HG03354 (cell line): ENCODE measurements at regions not wholly inside any gene's neighbourhood (a gene's known extent, or its start where the extent isn't known, plus 50 kb on each side); places are given as distances from the start of the nearest gene placed in this dataset.

ENCODE experiments used
- ATAC-seq: cut with Tn5 transposase; IDR thresholded peaks from one replicate; pipeline ENCODE4 v1.9.1; 2021; ENCODE audit warnings: mild to moderate bottlenecking; ENCODE audit not compliant: unreplicated experiment, poor library complexity, severe bottlenecking

DNA sequence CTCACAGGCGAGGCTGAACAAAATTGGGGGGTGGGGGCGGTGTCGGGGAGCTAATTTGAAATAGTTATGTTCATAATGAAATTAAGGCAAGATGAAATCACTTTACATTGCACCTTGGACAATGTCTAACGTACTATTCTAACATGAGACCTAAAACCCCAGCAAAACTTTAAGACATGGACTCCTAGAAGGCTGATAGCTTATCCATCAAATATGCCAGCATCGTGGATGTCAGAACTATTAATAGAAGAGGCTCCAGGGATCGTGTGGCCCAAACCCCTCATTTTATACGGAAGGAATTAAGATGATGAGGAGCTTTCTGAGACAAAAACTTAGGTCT, 279.6 kb downstream of the SOX9 start:
- ATAC-seq, result no peak

DNA sequence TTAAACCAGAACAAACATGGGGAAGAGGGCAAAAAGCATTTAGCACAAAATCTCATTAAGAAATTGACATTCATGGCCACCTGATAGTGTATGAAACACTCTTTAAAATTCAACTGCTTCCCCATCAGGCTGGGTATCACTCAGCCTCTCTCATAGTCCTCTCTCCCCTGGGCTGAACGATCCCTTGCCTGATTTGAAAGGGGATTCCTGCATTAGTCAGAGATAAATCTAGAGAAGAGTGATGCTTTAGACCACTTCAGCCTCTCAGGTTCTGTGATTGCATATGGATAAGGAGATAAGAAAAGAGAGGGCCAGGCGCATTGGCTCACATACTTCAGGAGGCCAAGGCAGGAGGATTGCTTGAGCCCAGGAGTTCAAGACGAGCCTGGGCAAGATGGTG, 280.0 kb downstream of the SOX9 start:
- no peak for ATAC-seq

DNA sequence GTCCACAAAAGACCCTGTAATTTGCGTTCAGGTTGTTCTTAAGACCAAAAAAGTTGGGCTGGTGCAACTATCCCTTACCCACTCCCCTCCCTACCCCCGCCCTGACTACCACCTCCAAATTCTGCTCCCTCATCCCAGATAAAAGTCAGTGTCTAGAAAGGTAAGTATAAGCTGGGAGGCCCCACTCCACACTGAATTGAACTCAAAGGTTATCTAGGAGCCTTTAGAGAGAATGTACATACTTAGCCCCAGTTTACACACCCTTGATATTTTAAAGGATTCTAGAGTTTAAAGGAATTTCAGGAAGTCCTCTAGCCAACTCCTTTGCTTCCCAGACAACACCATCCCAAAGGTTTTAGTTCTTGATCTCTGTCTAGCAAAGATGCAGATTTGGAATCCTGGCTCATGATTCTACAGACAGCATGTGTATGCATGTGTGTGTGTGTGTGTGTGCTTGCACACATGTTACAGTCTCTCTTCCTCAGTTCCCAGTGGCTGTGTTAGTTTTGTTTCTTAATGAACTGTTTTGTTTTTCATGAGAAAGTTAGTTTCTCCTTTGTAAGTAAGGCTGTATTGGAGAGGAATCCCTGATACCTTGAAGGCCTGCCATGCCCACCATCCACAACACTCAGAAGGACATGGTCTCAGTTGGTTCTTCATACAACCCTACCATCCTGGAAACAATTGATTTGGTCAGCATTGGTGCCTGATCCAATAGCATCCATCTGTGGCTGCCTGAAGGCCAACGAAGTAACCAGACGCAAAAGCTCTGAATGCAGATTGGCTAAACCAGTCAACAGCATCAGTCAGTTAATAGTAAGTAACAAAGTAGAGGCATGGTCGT, 281.3 kb downstream of the SOX9 start:
- no peak for ATAC-seq

DNA sequence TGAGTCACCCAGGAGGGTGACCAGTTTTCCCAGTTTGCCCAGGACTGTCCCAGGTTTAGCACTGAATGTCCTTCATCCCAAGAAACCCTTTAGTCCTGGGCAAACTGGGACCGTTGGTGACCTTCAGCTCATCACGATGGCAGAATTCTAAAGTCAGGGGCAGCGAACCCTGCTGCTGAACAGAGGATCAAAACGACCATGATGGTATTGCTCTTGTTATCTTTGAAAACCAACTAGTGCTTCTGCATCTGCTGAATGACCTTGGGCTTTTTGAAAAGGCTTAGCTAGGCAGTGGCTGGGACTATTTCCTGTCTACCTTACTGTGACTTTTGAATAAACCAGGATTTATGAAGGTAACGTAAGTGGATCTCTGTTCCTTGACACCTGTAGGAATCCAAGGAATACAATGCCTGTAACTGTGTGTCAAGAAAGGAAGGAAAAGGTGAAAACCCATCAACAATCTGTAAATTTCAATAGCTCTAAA, 281.9 kb downstream of the SOX9 start:
- no peak for ATAC-seq

DNA sequence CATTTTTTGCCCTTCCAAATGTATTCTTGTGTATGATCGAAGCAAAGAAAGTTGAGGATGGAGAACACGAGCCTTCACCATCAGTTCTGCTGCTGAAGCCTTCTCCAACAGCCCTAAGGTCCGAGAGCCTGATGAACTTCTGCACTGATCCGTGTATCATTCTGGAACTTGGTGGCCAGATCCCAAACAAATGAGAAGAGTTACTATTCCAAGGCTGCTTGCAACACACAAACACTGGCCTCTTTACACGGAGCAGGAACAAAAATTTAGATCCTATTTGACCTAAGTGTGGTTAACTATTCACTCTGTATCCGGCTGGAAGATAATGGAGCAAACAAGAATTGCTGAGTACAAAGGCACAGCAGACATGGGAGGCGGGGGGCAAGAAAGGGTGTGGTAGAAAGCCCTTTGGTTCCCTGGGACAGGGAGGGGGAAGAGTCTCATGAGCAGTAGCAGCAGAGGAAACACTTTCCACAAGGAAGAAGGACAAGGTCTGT, 282.9 kb downstream of the SOX9 start:
- ATAC-seq, result no peak

DNA sequence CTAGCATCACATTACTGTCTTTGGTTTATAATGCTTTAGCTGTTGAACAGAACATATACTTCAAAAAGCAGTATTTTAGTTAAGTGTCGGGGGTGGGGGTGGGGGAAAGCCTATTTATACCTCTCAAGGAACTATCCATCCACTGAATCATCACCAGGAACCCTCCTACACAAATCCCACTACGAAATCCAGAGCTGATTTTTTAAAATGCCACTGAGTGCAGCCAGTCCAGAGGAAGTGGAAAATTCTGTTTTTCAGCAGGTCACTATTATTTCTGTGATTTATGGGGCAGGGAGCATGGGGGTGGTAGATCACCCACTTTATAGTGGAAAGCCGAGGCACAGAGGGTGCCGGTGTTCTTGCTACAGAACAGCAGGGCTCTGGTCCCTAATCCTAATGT, 284.1 kb downstream of the SOX9 start:
- no peak for ATAC-seq

DNA sequence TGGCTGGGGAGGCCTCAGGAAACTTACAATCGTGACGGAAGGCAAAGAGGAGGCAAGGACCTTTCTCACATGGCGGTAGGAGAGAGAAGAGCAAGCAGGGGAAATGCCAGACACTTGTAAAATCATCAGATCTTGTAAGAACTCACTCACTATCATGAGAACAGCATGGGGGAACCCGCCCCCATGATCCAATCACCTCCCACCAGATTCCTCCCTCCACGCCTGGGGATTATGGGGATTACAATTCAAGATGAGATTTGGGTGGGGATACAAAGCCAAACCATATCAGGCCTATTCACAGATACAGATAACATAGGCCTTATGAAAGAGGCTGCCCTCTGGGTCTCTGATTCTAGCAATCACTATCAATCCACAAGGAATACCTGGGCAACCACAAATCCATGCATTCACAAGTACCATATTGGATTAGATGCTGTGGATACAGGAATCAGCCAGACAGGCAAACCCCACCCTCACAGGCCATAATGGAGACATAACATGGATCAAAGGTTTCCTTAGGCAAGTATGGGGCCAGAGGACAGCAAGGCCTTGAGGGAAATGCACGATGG, 284.9 kb downstream of the SOX9 start:
- no peak for ATAC-seq

DNA sequence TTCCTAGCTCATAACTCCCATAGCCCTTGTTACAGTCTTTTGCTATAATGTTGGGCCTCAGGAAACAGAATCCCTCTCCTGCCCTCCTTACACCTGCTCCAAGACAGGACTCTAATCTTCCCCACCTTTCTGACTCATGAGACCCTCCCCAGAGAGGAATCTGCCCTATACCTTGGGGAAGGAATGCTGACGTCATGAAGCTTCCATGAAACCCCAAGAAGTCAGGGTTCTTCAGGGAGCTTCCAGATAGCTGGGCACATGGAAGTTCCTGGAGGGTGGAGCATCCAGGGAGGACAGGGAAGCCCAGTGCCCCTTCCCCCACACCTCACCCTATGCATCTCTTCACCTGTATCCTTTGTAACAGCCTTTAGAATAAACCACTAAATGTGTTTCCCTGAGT, 285.7 kb downstream of the SOX9 start:
- ATAC-seq, result no peak

DNA sequence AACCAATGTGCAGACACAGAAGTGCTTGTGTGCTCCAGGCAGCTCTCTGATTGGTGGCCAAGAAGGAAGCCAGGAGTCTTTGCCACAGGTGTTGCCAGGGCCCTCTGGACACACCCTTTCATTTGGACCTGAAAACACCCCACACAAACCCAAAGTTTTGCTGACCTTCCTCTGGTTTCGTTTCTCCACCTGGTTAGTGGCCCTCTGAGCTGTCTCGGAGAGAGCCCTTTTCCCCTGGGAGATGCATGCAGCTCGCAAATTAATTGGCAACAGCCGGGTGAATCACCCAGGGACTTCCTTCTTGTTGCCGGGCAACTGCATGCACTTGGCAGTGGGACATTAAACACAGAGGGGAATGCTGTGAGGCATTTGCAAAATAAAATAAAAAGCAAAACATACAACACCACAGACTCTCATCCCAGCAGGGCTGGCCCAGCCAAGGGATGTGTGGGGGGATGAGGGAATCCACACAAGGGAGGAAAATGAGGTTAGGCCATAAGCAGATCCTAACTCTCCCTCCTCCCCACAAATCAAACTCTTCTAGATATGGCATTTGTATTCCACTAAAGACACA, 286.6 kb downstream of the SOX9 start:
- ATAC-seq, result peak; percentile 95

DNA sequence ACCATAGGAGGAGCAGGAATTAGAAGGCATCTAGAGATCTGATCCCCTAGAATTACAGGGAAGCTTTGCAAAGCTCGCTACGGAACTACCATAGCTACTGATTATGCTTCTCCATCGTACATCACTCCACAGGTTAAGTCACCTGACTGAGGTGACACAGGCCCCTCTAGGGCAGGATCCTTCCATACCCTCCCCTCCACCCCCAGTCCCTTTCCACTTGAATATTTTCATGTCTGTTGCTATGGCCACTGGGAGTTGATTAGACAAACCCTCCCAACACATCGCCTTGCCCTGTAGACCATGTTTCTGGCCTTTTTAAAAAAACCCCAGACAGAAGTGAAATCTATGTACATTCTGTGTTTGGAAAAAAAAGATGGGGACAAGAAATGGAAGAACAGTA, 287.1 kb downstream of the SOX9 start:
- peak; percentile 6 for ATAC-seq

DNA sequence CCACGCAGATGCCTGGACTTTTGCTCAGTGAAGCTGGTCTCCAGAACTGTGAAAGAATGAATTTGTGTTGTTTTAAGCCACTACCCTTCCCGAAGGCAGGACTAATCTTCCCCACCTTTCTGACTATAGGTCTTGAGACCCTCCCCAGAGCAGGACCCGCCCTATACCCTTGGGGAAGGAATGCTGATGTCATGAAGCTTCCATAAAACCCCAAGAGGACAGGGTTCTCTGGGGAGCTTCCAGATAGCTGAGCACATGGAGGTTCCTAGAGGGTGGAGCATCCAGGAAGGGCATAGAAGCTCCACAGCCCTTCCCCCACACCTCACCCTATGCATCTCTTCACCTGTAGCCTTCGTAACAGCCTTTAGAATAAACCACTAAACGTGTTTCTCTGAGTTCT, 287.8 kb downstream of the SOX9 start:
- ATAC-seq, result no peak

DNA sequence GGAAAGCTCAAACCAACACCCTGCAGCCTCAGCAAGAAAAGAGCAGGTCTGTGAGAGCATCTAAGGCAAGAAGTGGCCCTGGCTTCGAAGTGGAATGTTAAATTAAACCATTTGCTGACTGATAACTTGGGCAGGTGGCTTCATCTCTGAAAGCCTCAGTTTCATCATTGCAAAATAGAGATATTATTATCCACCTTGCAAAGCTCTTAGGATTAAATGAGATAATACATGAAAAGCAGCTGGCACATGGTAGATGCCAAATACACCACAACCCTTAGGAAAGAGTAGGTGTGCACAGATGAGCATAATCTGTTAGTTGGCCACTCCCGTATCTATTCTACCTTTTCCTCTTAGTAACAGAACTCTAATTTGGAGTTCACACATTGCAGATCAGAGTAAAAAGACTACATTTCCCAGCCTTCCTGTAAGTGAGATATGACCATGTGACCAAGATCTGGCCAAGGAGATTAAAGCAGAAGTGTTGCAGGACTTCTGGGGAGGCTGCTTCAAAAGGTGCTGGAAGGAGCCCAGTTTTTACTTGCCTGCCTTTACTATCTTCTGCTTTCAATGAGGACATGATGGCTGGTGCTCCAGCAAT, 288.7 kb downstream of the SOX9 start:
- peak; percentile 44 for ATAC-seq

DNA sequence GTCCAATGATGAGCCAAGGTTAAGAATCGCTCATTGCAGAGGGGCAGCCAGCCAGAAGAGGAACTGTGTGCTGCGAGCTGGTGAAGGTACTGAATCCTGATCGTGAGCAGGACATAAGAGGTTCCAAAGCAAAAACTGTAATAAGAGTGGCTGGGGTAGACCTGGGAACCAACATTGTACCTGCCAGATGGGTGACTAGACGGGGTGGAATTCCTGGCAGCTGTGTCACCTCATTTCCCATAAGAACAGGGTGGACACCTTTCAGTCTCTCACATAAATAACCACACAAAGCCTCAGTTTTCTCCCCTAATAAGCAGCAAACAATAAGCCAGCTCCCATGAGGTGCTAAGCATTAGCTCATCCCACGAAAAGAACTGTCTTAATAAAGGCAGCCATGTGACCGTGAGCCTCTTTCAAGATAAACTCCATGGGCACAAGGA, 290.3 kb downstream of the SOX9 start:
- ATAC-seq, result no peak

DNA sequence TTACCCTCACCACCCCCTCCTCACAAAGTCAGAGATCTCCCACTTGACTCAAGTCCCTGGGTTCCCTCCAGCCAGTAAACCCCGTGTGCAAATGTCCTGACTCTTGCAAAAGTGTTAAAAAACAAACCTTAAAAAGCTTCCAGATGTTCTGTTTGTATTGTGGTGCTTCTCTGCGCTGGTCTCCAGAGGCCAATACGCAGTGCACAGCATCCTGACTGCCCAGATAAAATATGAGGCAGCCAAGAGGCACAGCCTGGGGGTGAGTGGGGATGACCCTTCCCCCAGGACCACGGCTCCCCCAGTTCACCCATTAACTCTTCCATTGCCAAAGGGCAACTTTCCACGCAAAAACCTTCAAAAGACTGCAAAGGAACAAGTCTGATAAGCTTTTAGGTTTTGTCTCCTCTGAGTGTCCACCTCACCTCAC, 291.8 kb downstream of the SOX9 start:
- no peak for ATAC-seq

DNA sequence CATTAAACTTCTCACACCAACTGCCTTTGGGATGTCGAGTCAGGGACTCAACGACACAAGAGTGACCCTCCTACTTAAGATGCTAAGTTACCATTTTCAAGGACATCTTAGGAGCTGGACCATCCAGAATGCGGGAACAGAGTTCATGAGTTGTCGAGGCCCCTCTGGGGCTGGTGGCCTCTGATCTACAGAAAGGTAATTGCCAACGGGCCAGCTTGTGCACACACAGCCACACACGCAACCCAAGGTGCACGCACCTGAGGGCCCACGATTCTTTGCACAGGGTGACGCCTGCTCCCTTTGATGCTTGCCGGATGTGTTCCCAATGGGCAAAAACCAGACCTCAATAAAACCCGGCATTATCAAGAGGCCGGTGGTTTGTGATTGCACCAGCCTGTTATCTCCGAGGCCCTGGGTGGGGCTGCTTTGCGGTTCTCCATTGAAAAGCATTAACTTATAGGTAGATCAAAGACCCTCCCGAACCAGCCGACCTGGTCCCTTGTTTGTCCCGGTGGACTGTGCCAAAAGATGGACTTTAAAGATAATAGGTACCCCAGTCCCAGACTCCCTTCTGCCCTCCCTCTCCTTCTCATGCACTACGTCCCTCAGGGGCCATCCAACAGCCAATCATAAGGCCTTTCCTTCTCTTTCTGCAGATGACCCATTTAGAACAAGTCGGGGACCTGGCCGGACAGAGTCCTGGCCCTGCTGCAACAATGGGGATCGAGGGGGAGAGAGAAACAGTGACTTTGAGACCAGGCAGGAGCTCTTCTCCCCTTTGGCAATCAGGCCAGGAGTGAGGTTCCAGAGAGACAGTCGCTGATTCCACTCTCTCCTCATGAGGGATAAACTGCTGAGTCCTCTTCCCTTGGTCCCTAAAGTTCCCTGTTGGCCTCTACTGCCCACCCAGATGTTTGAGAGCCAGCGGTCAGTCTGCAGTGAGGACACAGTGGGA, 292.5 kb downstream of the SOX9 start:
- no peak for ATAC-seq

DNA sequence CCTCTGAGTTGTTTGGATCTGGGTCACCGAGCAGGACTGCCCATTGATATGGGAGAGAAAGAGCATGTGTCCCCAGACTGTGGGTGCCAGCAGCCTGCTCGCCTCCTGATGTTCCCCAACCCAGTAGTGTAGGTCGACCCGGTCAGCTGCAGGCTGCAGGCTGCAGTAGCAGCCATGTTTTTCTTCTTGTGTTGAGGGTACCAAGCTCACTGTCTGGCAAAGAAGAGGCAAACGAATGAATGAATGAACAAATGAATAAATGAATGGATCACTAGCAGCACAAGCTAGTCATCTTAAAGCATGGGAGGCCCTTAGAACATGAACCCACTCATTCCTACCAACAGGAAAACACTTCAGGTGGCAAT, 293.2 kb downstream of the SOX9 start:
- no peak for ATAC-seq

DNA sequence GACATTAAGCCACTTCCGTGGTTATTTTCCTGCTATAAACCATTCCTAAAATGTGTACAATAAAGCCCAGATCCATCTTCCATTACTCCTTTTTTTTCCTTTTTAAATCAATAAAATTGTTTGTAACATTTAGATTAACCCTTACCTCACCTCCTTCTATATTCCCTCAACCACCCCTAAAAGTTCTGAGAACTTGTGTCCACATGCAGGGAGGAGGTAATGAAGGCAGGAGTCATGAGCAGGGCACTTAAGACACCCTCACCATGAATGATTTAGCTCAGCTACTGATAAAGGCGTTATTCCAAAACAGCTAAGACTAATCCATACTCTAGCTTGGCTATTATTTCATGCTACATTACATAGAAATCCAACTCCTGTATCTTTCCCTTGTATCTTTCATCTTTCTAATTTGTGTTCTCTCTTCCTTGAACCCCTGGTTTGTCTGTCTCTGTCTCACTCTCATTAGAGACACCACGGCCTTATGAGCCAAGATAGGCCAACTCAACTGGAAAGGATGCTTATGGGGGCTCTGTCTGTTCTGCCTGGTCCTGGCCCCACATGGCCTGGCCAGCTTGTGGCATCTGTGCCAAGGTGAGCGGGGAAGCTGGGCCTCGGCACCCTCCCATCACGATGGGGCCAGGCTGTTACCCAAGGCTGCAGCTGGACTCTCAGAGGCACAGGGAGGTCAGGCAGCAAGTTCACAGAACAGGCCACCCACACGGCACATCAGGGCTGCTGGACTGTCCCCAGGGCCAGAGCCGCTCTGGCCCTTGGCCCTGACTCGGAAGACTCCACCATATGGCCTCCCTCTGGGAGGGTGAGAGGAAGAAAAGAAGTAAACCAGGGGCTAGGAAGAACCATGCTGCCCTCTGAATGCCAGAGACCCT, 294.4 kb downstream of the SOX9 start:
- no peak for ATAC-seq

DNA sequence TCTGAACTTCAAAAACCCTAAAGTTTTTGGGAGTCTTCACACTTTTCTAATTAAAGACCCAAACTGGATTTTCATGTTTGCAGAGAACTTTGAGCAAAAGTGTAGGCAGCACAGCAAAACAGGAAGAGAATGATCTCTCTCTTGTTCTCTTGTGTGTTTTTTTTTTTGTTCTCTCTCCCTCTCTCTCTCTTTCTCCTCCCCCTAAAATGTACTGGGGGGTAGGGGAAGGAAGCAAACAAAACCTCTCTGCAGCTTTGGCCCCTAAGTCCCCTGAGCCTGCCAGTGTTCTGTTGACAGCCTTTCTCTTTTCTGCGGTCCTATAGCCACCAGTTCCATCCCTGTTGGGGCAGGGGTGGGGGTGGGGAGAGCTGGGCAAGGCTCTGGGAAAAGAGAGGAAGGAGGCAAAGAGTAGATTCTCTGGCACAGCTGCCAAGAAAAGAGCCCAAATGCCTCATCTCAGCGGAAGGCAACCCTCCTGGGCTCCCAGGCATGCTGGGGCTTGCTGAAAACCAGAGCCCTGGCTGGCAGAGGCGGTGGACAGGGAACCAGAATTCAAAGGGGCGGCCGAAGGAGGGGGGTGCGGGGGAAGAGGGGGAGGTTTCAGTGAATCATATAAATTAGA, 295.3 kb downstream of the SOX9 start:
- ATAC-seq, result no peak
